ENCODE measurements at regions not wholly inside any gene's neighbourhood (a gene's known extent, or its start where the extent isn't known, plus 50 kb on each side); places are given as distances from the start of the nearest gene placed in this dataset.

GRCh38 chr13:50357586-50358118, 342.4 kb downstream of the KCNRG start (continued):
- peak; percentile 34 for TF ChIP-seq ZNF335 (tag by site-specific recombination; conservative IDR thresholded peaks at IDR 0.05)
- peak; percentile 42; the same call in 1 of the 2 replicates for TF ChIP-seq ZNF518A (tag by site-specific recombination; conservative IDR thresholded peaks at IDR 0.05; ENCODE audit: low read depth)
- peak; percentile 64; the same call in 1 of the 2 replicates for TF ChIP-seq ZNF580 (tag by site-specific recombination; IDR thresholded peaks at IDR 0.05)

GRCh38 chr13:50358231-50359040, 343.2 kb downstream of the KCNRG start:
- CTCF ChIA-PET: interaction anchor here (0.6 kb wide), 2 partner anchors 8 to 264 kb away, joined by 3 to 4 read pairs; no protein-coding TSS in a partner anchor
- H3K36me3 ChIP-seq (ENCODE audit: control insufficient read depth in 2 of 2, insufficient read depth in 1 of 2, low read length in 2 of 2): no peaks in the 10 kb centered on the region
- peak overlapping the region; percentile 67 for H3K27ac ChIP-seq (ENCODE audit: extremely low read depth, low read depth, low read length)
- H3K9me3 ChIP-seq (ENCODE audit: control insufficient read depth, insufficient read depth, low read depth, low read length): no peaks in the 10 kb centered on the region
- no peak overlapping the region for H3K4me3 ChIP-seq (ENCODE audit: low read depth, low read length)
- POLR2A ChIA-PET: interaction anchor here (0.9 to 2.2 kb wide), 6 partner anchors 7 to 566 kb away, joined by 3 to 17 read pairs (median 4); no protein-coding TSS in a partner anchor
- 0 out of 2 replicates have a peak, but pooled peaks have one; percentile 18 for TF ChIP-seq IKZF3 (tag by site-specific recombination; IDR thresholded peaks at IDR 0.05)
- no peak for TF ChIP-seq PRDM4 (tag by site-specific recombination; IDR thresholded peaks at IDR 0.05)
- H3K4me1 ChIP-seq (ENCODE audit: control insufficient read depth, insufficient read depth, low read length): peaks cover 5% of the 10 kb centered on the region

- Histone ChIP-seq H3K4me3 (ENCODE audit: low read depth, low read length) (no peak overlapping the region), H3K27ac (ENCODE audit: extremely low read depth, low read depth, low read length) (no peak overlapping the region), H3K36me3 (ENCODE audit: control insufficient read depth in 2 of 2, insufficient read depth in 1 of 2, low read length in 2 of 2) (no peaks in the 10 kb centered on the region), H3K4me1 (ENCODE audit: control insufficient read depth, insufficient read depth, low read length) (peaks cover 5% of the 10 kb centered on the region), H3K9me3 (ENCODE audit: control insufficient read depth, insufficient read depth, low read depth, low read length) (no peaks in the 10 kb centered on the region)
- ChIA-PET POLR2A (interaction anchor here (2.2 kb wide), 1 partner anchor 234 kb away, joined by 17 read pairs; no protein-coding TSS in a partner anchor), CTCF (interaction anchor here (0.6 kb wide), 1 partner anchor 265 kb away, joined by 3 read pairs; no protein-coding TSS in a partner anchor)
- TF ChIP-seq KLF7 (tag by site-specific recombination; IDR thresholded peaks at IDR 0.05; ENCODE audit: borderline replicate concordance): no peak
- TF ChIP-seq SP2 (tag by site-specific recombination; IDR thresholded peaks at IDR 0.05): no peak
- no peak for TF ChIP-seq MEIS1 (CRISPR knock-in tag; IDR thresholded peaks at IDR 0.05; ENCODE audit: borderline replicate concordance)
Measured at GRCh38 chr13:50359041-50359367, 343.8 kb downstream of the KCNRG start.

- H3K27ac ChIP-seq (ENCODE audit: extremely low read depth, low read depth, low read length): no peak overlapping the region
- H3K4me1 ChIP-seq (ENCODE audit: control insufficient read depth, insufficient read depth, low read length): peaks cover 5% of the 10 kb centered on the region
- ChIA-PET POLR2A (no interaction called here), CTCF (no interaction called here)
- H3K36me3 ChIP-seq (ENCODE audit: control insufficient read depth in 2 of 2, insufficient read depth in 1 of 2, low read length in 2 of 2): no peaks in the 10 kb centered on the region
- no peaks in the 10 kb centered on the region for H3K9me3 ChIP-seq (ENCODE audit: control insufficient read depth, insufficient read depth, low read depth, low read length)
- no peak overlapping the region for H3K4me3 ChIP-seq (ENCODE audit: low read depth, low read length)
- no peak for TF ChIP-seq ZNF776 (tag by site-specific recombination; IDR thresholded peaks at IDR 0.05; ENCODE audit: borderline replicate concordance)
- no peak for TF ChIP-seq PRDM10 (tag by site-specific recombination; IDR thresholded peaks at IDR 0.05)
- no peak for TF ChIP-seq ZNF654 (tag by site-specific recombination; IDR thresholded peaks at IDR 0.05; ENCODE audit: low read depth)
- no peak for TF ChIP-seq ZBTB1 (tag by site-specific recombination; IDR thresholded peaks at IDR 0.05)
- no peak for TF ChIP-seq BCL6B (tag by site-specific recombination; IDR thresholded peaks at IDR 0.05)
- no peak for TF ChIP-seq ZNF558 (tag by site-specific recombination; IDR thresholded peaks at IDR 0.05)
Measured at GRCh38 chr13:50359779-50360178, 344.5 kb downstream of the KCNRG start.

Measured in HEK293 (cell line).